GM11168 (cell line): ENCODE measurements at regions not wholly inside any gene's neighbourhood (a gene's known extent, or its start where the extent isn't known, plus 50 kb on each side); places are given as distances from the start of the nearest gene placed in this dataset.

Source experiments
- in situ Hi-C: fragments of 300-500 bp; cut with MboI; formaldehyde crosslinking; loops from one replicate; pipeline ENCODE4 v1.12.0; 2022; ENCODE audit warnings: low sequenced_read_pairs; ENCODE audit not compliant: unreplicated experiment

GRCh38 chr3:106204160-106204868, 335.5 kb upstream of the CBLB start:
- in situ Hi-C loops: no loop called here

- in situ Hi-C loops: no loop called here
Observed at GRCh38 chr3:106206146-106206545, 337.3 kb upstream of the CBLB start.

DNA sequence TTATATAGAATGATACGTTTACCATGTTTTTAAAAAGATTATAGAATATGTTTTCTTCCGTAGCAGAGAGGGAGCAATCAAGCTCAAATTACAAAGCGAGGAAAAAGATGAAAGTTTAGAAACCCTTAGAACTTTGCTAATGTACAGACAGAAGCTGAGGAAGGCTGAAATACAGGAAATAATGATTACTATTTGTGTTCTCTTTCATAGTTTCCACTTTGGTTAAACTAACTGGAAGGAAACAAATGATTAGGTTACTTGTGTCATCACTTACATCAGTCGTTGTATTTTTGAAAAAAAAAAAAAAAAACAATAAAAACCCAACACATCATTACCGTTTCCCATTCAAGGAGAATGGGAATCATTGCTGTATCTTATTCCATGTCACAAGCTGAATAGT, 337.8 kb upstream of the CBLB start:
- in situ Hi-C loops: no loop called here

- in situ Hi-C loops: no loop called here
Observed at GRCh38 chr3:106208251-106208650, 339.4 kb upstream of the CBLB start.

DNA sequence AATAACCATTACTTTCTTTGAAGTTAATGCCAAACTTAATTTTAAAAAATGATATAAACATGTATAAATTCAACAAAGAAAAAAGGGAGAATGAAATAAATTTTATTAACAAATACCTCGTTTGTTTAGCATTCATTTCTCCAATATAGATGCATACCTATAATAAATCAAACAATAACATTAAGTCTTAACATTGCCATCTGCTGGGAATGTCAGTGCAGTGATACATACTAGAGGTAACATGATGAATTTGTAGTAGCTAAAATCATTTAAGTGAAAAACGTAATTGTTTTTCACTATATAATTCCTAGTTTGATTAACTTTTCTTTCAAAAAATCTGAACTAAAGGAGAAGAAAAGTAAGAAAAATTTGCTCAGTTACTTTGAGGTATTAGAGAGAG, 340.2 kb upstream of the CBLB start:
- in situ Hi-C loops: no loop called here

- in situ Hi-C loops: no loop called here
Observed at GRCh38 chr3:106209482-106209881, 340.7 kb upstream of the CBLB start.

DNA sequence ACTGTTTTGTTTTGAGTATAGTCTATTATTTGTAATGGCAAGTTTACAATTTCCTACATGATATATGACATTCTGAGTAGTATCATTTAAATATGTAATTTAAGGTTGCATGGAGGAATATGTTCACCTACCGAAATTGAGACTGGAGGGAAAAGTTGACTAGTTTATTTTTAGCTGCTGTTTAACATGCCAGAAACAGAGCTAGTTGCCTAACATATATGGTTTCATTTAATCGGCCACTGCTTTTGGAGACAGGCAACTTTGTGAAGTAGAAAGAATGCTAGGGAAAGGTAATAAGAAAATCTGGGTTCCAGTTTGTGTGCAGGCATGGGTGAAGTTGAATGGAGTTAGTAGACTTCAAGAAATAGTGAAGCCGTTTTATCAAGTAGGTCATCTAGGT, 342.1 kb upstream of the CBLB start:
- in situ Hi-C loops: loop anchor here (5.0 kb wide), 1 partner anchor 36 kb away; no protein-coding TSS in a partner anchor

DNA sequence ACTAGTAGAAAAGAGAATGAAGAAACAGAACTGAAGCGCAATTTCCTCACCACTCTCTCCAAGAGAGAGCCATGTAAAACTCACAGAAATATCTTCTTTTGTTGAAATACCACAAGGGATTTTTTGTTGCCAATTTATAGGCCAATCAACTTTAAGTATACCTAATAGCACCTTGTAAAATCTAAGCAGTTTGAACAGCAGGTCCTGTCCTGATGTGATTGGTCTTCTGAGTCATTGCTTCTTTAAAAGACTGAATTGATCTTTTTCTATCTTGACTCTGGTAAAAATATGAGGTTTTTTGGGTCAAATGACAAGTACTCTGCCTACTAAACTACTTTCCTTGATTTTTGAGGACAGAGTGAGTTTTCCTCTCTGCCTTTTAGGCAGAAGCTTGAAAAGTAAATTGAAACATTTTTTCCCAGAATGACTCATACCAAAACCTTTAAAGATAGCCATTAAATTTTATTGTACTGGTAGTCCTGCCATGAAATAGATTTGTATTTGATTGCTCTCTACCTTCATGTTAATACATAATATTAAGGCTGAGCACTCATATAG, 343.9 kb upstream of the CBLB start:
- in situ Hi-C loops: loop anchor here (5.0 kb wide), 1 partner anchor 35 kb away; no protein-coding TSS in a partner anchor

GRCh38 chr3:106213954-106214353, 345.1 kb upstream of the CBLB start:
- in situ Hi-C loops: loop anchor here (5.0 kb wide), 1 partner anchor 33 kb away; no protein-coding TSS in a partner anchor

GRCh38 chr3:106214641-106215040, 345.8 kb upstream of the CBLB start:
- in situ Hi-C loops: loop anchor here (5.0 kb wide), 1 partner anchor 33 kb away; no protein-coding TSS in a partner anchor

DNA sequence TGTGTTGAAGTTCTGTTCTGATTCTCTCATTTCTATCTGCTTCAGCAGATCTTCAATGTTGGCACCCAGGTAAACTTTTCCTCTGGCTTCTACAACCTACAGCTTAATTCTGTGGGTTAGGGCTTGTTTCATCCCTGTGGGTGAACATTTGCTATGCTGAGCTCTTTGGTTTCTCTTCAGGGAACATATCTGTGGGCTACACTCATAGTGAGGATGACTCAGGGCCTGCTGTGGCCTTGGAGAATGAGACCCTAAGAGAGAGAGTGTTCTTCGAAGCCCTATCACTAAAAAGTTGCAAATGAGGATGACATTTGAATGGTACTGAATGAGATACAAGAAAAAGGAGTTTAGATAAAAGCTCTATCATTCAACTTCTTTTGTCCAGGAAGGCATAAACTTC, 346.2 kb upstream of the CBLB start:
- in situ Hi-C loops: no loop called here

DNA sequence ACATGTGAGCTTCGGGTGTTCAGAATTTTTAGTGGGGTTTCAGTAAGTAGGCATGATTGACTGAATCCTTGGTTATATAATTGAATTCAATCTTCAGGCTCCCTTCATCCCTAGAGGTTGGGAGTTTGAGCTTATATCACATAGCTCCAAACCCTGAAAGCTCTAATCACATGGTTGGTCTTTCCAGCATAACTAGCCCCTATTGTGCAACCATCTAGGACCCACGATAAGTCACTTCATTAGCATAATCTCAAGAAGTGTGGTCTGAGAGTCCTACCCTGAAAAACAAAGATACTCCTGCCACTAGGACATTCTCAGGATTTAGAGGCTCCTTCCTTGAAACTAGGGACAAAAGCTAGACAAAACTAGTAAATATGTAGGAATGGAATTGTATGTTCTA, 348.9 kb upstream of the CBLB start:
- in situ Hi-C loops: no loop called here

DNA sequence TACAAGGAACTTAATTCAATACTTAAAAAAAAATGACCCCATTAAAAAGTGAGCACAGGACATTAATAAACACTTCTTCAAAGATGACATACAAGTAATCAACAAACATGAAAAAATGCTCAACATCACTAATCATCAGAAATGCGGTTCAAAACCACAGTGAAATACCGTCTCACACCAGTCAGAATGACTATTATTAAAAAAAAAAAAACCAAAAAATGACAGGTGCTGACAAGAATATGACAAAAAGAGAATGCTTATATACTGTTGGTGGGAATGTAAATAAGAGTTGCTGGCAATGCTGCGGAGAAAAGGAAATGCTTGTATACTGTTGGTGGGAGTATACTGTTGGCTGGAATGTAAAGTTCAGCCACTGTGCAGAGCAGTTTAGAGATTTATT, 358.3 kb upstream of the CBLB start:
- in situ Hi-C loops: no loop called here

GRCh38 chr3:106228271-106228670, 359.5 kb upstream of the CBLB start:
- in situ Hi-C loops: no loop called here

GRCh38 chr3:106229495-106230278, 360.9 kb upstream of the CBLB start:
- in situ Hi-C loops: no loop called here

- in situ Hi-C loops: no loop called here
Observed at GRCh38 chr3:106231086-106231485, 362.3 kb upstream of the CBLB start.

GRCh38 chr3:106232956-106233355, 364.1 kb upstream of the CBLB start:
- in situ Hi-C loops: no loop called here

DNA sequence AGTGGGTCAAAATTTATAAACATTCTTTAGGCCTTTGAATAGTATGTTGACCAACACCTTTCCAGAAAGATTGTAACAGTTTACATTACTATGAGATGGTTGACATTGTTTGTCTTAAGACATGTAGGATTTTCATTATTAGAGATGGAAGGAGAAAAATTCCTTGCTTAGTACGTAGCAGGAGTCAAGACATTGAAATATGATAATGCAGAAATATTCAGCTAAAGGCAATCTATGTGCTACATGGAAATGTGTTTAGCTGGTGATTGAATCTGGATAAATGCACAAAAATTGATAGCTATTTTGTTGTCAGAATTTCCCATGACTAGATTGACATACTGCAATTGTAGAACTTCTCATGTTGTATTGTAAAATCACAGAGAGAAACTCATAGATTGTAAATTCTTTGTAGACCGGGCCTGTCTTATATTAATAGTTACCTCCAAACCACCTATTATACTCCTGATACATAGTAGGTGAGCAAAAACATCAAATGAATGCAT, 370.4 kb upstream of the CBLB start:
- in situ Hi-C loops: no loop called here

- in situ Hi-C loops: no loop called here
Observed at GRCh38 chr3:106241593-106241992, 372.8 kb upstream of the CBLB start.

- in situ Hi-C loops: no loop called here
Observed at GRCh38 chr3:106242781-106243180, 374.0 kb upstream of the CBLB start.

GRCh38 chr3:106245400-106245799, 376.6 kb upstream of the CBLB start:
- in situ Hi-C loops: loop anchor here (5.0 kb wide), 1 partner anchor 33 kb away; no protein-coding TSS in a partner anchor
